MM.1S (cell line): ENCODE measurements at regions not wholly inside any gene's neighbourhood (a gene's known extent, or its start where the extent isn't known, plus 50 kb on each side); places are given as distances from the start of the nearest gene placed in this dataset.

ENCODE experiments used
- EZH2phosphoT487 ChIP-seq: fragments of 300-600 bp; sonication (generic); IDR thresholded peaks from 2 replicates; pipeline ENCODE4 v1.6.1; 2018; ENCODE audit warnings: antibody characterized with exemption, low read length
- TF ChIP-seq, protein P1 (sequence below): fragments of 300-600 bp; sonication (generic); IDR thresholded peaks from 2 replicates; pipeline ENCODE4 v1.5.1; 2016; ENCODE audit warnings: antibody characterized with exemption, low read length, mixed read lengths

DNA sequence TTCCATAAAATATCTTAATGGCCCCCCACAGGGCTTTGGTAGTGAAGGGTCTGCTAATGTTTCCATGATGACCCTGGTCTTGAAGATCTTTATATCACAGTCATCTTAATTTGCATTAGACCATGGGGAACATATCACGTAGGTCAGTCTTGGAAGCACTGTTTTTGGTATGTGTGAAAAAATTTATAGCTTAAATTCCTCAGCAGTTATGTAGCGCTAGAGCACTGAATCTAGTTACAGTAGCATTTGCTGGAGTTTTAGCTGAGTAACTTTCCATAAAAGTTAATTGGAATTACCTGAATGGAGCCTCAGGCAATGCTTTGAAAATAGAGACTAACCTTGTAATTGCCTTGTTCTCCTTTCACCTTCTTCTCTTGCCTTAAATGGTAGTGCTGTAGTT, 648.8 kb downstream of the IQCM start:
- TF ChIP-seq, protein P1, sequence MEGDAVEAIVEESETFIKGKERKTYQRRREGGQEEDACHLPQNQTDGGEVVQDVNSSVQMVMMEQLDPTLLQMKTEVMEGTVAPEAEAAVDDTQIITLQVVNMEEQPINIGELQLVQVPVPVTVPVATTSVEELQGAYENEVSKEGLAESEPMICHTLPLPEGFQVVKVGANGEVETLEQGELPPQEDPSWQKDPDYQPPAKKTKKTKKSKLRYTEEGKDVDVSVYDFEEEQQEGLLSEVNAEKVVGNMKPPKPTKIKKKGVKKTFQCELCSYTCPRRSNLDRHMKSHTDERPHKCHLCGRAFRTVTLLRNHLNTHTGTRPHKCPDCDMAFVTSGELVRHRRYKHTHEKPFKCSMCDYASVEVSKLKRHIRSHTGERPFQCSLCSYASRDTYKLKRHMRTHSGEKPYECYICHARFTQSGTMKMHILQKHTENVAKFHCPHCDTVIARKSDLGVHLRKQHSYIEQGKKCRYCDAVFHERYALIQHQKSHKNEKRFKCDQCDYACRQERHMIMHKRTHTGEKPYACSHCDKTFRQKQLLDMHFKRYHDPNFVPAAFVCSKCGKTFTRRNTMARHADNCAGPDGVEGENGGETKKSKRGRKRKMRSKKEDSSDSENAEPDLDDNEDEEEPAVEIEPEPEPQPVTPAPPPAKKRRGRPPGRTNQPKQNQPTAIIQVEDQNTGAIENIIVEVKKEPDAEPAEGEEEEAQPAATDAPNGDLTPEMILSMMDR = no peak
- no peak for TF ChIP-seq EZH2phosphoT487
